HG02798 (cell line): ENCODE measurements at regions not wholly inside any gene's neighbourhood (a gene's known extent, or its start where the extent isn't known, plus 50 kb on each side); places are given as distances from the start of the nearest gene placed in this dataset.
"Not testable (repeated sequence)": the region's sequence is repeated elsewhere in the genome, so short reads cannot be mapped to it uniquely, and the experiment has no call there.

Experiments
- ATAC-seq: cut with Tn5 transposase; IDR thresholded peaks from one replicate; pipeline ENCODE4 v1.9.1; 2021; ENCODE audit warnings: mild to moderate bottlenecking; ENCODE audit not compliant: unreplicated experiment, poor library complexity

DNA sequence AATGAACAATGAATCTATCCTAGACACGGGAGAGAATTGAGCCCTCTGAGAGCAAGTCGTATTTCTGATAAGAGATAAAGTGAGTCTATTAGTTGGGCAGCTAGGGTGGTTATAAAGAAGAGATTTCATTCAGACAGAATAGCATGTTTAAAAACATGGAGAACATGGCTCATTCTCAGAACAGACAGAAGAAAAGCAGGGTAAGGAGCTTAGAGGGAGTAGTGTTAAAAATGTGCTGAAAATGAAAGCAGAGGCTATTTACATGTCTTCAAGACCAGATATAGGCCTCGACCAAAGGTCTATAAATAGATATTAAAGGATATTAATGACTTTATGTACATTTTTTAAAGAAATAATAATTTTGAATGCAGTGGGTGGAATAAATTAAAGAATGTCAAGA is 149.5 kb downstream of the SLITRK1 start:
- no peak for ATAC-seq

DNA sequence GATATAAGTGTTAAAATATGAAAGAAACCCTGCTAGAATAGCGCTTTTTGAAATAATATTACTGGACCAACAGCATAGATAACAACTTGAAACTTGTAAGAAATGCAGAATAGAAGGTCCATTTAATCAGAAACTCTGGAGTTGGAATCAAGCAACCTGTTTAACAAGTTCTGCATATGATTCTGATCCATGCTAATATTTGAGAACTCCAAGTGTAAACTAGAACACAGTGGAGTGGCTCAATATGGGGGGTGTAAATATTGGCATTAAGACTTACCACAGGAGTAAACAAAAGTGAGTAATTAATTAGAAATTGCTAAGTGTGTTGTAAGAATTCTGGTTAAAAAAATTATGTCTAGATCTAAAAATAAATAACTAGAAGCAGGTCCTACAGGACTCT is 151.2 kb downstream of the SLITRK1 start:
- ATAC-seq = no peak

DNA sequence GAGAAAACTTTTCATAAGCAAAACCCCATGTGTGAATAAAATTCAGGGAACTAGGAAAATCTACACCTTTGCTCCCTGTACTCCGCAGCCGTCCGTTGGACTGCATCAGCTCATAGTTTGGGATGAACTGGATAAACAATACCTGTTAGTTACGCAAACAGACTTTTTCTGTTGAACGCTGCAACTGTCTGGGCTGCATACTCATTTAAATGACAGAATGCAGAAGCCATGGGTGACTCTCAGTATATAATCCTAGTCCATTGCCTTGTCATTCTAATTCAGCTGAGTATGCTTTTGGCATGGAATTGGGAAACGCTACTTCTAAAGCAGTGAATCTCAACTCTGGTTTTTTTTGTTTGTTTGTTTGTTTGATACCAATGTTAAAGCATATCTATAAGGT is 151.6 kb downstream of the SLITRK1 start:
- ATAC-seq = no peak

DNA sequence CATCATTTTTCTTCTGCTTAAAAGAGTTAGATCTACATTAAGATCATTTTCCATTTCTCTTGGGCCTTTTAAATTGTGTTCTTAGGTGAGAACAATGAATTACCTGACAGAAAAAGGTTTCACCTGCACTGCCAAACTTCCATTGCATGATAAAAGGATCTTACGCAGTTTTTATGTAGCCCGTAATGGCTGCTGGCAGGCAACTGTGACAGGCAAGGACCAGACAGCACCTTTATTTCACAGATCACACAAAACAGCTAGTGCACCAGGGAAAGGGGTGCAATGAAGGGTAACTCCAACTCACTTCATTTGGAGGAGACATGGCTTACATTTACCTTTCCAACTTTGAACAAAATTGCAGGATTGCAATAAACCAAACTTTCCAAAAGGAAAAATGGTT is 159.8 kb downstream of the SLITRK1 start:
- no peak for ATAC-seq

DNA sequence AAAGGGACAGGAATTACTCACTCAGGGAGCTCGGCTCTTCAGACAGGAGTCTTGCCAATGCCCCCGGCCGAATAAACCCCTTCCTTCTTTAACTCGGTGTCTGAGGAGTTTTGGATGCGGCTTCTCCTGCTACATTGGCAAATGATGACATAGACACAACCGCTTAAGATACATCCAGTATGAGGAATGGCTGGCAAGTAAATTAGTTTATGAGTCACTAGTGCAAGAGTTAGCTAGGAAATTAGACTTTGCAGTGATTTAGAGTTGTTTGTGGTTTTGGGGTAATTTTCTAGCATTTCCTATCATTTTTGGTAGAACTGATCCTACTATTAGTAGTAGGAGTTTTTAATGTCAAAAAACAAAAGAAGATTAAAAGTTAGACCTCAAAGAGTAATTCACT is 166.2 kb downstream of the SLITRK1 start:
- ATAC-seq = no peak

DNA sequence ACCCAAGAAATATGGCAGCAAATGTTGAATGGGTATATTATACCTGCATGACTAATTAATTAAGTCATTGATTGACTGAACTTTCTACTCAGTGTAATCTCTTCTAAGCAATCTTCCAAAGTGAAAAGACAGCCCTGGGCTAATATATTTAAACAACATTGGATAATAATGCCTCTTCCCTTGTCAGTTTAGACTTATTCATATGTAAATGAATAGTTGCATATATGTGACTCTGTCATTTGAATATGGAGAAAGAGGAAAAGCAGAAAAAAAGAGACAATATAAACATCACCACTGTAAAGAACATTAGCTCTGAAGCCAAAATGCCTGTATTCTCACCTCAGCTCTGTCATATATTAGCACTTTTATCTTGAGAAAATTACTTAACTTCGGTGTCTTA is 168.0 kb downstream of the SLITRK1 start:
- ATAC-seq = no peak

DNA sequence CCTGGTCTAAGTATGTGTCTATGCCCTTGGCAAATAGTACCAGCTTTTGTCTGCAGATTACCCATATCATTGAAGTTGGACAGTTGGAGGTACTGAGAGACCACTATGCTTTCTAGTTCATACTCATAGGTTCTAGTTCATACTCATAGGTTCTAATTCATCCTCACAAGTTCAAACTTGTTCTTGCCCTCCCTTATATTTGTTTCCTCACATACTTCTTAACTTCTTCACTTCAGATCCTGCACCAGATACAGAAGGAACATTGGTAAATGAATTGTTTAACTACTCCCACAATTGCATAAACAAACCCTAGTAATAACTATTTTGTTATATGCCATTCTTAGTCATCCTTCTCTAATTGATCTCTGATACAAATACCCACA is 172.2 kb downstream of the SLITRK1 start:
- no peak for ATAC-seq

DNA sequence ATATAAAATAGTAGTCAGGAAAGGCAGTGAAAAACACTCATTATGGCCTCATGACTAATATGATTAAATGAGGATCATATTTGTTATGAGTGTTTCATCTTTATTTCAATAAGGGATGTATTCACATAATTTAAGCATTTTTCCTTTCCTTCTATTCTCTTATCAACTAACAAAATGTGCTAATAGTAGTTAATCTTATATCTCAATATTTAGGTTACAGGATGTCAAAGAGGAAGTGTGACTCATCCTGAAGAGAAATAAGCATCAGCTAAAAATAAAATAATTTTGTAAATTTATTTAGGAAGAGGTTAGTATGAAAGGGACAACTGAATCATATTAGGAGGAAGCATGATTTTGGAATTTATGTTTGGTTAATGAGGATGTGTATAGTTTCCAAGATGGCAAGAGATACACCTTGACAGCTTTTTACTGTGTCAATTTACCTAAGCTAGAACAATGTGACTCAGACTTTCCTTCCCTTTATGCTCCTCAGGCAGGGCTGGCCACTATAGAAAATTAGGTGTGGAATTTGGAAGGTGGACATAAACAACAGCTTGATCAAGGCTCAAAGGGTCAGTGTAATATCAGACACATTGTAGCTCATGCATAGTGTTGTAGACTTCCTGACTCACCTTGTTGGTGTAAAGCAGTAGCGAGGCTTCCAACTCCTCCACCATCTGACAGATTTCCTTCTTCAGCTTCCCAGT is 172.7 kb downstream of the SLITRK1 start:
- no peak for ATAC-seq

DNA sequence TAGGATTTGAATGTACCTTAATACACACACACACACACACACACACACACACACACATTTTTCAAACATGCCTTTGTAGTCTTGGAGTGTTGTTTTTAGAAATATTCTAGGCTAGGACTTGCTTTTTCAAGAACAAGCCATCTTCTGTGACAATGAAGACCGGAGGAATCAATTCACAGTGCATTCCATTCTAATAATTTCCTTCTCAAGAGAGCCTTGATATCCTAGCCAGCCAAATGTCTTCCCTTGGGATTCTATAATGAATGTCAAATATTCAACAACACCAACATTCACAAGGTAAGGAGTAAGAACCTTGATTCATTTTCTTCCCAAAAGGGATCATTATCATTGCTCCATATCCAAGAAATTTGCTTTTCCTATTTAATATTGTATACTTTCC is 180.3 kb downstream of the SLITRK1 start:
- ATAC-seq = no peak

DNA sequence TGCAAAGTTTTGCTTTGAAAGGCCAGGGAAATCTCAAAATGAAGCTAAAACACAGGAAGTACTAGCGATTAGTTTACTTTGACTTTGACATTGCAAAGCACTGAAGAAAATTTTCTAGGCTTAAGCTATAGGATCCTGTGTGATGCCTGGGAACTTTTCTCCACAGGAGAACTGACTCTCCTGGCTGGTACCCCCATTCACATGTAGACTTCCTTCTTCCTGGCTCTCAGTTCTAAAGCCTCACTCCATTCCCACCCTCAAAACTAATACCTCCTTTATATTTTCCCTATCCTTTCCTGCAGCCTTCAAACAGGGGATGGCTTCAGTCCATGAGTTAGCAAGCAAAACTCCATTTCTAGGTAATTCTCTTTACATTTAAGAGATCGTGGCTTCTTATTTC is 189.5 kb downstream of the SLITRK1 start:
- no peak for ATAC-seq

DNA sequence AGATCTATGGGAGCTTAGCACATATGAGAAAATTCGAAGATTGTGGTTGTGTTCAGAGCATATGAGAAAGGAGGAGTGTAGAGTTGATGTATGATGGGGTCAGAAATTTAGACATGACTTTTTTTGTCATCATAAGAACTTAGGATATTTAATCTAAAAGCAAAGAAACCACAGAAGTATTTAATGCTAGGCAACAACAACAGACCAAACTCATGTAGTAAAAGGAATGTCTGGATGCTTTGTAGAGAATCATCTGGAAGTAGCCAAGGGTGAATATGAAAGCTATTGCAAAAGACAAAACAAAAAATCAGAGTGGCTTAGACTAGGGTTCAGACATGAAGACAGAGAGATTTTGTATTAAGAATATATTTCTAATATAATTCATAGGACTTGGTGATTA is 190.3 kb downstream of the SLITRK1 start:
- no peak for ATAC-seq

DNA sequence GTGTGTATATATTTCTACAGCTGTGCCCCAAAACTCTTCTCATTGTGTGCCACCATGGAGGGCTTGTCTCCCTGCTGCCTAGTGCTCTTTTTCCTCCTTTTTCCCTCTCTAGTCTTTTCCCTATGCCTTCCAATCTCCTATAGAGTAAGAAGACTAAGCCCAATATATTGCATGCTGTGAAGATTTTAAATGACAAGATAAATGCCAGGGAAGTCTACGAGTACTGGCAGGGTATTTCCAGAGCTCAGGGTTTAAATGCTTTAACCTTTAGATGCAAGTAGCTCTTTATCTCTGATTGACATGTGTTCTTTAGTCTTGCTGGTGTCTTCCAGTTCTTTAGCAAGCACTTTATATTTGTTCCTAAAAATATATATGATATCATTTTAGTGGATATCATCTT is 200.7 kb downstream of the SLITRK1 start:
- no peak for ATAC-seq

DNA sequence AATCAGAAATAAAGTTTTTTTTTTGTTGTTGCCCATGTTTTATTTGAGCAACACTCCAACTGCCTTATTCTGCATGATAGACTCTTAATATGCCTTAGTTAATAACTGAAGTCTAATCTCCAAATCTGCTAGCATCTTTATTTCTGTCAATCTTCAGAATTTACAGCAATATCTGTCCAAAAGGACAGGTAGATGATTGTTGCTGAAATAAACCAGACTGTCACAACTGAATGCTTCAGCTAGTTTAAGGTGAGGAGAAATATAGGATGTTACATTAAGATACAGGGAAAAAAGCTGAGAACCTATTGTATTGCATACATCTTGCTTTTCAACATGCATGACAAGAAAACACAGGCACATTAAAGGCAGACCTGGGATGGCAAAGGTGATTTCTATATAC is 204.3 kb downstream of the SLITRK1 start:
- ATAC-seq = no peak

DNA sequence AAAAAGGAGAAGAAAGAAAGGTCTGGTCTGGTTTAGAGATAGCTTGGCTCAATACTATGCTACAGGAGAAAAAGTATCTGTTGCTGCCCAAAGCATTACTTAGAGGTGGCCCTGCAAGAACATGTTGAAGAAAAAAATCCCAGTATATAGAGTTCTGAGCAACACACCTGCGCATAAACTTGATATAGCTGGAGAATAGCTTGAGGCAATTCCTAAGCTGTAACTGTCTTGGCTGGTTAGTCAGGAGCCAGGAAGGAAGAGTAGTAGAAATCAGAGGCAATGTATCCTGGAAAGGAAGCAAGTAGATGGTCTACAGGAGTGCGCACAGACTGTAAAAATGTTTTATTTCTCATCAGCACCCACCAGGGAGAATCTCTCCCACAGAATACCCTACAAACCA is 209.7 kb downstream of the SLITRK1 start:
- no peak for ATAC-seq

DNA sequence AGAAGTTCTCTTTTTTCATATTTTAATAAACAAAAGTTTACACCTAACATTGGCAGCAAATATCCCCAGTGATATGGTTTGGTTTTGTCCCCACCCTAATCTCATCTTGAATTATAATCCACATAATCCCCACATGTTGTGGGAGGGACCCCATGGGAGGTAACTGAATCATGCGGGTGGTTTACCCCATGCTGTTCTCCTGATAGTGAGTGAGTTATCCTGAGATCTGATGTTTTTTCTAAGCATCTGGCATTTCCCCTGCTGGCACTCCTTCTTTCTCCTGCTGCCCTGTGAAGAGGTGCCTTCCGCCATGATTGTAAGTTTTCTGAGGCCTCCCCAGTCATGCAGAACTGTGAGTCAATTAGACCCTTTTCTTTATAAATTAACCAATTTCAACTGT is 214.7 kb downstream of the SLITRK1 start:
- no peak for ATAC-seq

DNA sequence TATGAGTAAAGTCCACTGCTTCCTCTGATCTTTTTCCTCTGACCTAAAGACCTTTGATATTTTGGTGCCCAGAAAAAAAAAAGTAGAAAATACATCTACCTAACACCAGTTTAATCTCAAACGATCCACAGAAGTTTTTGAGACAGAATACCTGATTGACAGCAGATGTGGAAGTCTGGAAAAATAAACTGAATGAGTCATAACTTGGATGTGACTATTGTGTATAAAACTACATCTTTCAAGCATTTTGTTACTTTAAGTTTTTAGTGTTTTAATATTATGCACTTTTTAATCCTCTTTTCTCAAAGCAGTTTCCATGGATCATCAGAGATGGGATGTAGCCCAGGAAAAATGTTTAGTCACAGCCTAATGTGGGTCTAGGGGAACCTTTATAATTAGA is 216.1 kb downstream of the SLITRK1 start:
- no peak for ATAC-seq

DNA sequence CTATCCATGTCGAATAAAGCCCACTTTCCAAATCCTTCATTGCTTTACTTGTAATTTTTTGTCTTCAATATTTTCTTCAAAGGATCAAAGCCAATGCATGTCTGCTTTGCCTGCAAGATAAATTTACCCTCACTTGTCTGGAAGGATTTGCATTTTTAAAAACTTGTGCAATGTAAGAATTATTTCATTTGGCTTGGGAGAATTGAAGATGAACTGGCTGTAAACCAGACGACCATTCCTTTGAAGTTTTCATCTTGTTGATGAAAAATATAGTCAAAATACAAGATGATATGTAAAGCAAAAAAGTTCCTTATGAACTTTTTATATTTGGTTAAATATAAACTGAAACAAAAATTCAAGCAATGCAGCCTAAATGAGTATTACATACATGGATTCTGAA is 225.0 kb downstream of the SLITRK1 start:
- no peak for ATAC-seq

DNA sequence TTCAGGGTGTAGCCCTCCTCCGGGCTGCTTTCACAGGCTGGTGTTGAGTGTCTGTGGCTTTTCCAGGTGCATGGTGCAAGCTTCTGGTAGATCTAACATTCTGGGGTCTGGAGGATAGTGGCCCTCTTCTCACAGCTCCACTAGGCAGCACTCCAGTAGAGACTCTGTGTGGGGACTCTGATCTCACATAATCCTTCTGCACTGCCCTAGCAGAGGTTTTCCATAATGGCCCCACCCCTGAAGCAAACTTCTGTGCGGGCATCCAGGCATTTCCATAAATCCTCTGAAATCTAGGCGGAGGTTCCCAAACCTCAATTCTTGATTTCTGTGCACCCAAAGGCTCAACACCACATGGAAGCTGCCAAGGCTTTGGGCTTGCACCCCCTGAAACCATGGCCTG is 239.7 kb downstream of the SLITRK1 start:
- not testable (repeated sequence) for ATAC-seq

DNA sequence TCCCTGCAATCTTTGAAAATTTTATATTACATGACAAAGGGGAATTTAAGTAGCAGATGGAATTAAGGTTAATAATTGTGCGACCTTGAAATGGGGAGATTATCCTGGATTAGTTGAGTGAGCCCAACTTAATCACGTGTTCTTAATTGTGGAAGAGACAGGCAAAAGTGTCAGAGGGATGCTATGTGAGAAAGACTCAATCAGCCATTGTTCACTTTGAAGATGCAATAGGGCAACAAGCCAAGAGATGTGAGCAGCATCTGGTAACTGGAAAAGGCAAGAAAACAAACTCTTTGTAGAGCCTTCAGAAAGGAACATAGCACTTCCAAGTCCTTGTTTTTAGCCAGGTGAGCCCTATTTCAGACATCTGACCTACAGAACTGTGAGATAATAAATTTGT is 247.7 kb downstream of the SLITRK1 start:
- no peak for ATAC-seq

DNA sequence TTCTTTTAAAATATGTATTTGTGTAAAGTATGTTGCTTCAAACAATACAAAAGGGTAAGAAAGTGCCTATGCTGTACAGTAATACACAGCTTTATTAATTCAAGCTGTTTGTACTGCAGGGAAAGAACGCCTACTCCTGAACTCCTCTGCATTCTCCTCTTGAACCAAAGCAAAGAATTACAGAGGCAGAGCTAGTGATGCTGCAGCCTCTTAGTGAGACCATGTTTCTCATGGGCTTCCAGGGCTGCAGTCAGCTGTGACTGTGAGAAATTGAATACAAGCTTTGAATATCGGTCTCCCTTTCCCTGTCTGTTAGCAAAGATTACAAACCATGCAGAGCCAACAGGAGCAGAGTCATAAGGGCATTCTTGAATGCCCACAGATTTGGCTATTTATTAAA is 248.5 kb downstream of the SLITRK1 start:
- ATAC-seq = no peak

DNA sequence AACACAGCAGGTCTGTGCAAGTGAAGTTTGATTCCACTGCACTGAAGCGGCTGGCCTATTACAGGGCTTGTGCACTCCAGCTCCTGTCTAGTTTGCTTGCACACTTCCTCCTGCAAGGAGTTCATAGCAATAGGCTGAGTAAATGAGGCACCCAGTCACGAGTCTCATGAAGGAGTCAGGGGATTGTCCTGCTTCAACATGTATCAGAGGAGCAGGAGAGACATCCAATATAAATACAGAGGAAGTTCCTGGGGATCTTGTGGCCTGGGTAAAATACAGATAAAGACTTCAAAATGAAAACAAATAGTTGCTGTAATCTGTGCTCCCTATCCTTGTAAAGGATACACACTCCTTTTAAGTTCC is 259.9 kb downstream of the SLITRK1 start:
- ATAC-seq = no peak

DNA sequence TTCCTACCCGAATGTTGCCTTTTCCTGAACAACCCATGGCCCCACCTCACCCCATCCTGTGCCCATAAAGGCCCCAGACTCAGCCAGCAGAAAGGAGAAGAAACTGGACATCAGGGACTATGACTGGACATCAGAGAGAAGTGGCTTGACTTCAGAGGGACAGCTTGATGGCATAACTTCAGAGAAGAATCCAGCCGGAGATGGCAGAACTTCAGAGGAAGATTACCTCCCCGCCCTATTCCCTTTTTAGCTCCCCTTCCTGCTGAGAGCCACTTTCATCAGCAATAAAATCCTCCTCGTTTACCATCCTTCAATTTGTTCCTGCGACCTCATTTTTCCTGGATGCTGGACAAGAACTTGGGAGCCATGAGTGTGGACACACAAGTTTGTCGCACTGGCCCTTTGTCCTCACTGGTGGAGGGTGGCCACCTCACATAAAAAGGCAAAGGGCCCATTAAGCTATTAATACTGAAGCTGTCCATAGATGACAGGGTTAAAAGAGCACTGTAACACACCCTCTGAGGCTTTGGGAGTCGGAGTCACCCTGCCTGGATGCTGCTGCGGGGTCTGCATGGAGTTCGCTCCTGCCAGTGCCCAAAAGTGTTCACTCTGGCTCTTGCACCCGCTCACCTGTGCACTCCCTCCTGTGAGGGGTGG is 260.4 kb downstream of the SLITRK1 start:
- no peak for ATAC-seq
